ENCODE measurements at regions not wholly inside any gene's neighbourhood (a gene's known extent, or its start where the extent isn't known, plus 50 kb on each side); places are given as distances from the start of the nearest gene placed in this dataset.

- TF ChIP-seq, protein P1, sequence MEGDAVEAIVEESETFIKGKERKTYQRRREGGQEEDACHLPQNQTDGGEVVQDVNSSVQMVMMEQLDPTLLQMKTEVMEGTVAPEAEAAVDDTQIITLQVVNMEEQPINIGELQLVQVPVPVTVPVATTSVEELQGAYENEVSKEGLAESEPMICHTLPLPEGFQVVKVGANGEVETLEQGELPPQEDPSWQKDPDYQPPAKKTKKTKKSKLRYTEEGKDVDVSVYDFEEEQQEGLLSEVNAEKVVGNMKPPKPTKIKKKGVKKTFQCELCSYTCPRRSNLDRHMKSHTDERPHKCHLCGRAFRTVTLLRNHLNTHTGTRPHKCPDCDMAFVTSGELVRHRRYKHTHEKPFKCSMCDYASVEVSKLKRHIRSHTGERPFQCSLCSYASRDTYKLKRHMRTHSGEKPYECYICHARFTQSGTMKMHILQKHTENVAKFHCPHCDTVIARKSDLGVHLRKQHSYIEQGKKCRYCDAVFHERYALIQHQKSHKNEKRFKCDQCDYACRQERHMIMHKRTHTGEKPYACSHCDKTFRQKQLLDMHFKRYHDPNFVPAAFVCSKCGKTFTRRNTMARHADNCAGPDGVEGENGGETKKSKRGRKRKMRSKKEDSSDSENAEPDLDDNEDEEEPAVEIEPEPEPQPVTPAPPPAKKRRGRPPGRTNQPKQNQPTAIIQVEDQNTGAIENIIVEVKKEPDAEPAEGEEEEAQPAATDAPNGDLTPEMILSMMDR (IDR thresholded peaks at IDR 0.05 in 4 of 5, conservative IDR thresholded peaks at IDR 0.05 in 1 of 5) = no peak
- TF ChIP-seq POLR2A (IDR thresholded peaks at IDR 0.05) = no peak
Measured at GRCh38 chr5:18992264-18992663, 995.7 kb downstream of the CDH18 start.
